Pulmonary artery endothelial cell (primary cell): ENCODE measurements at regions not wholly inside any gene's neighbourhood (a gene's known extent, or its start where the extent isn't known, plus 50 kb on each side); places are given as distances from the start of the nearest gene placed in this dataset.
A peak's percentile ranks its signal among the peaks of the same experiment; 100 is the strongest.
"Not testable (repeated sequence)": the region's sequence is repeated elsewhere in the genome, so short reads cannot be mapped to it uniquely, and the experiment has no call there.

Experiments
- DNase-seq: peaks from one replicate; pipeline ENCODE4 v3.0.0-alpha.2; 2011; ENCODE audit warnings: low read depth, low spot score

DNA sequence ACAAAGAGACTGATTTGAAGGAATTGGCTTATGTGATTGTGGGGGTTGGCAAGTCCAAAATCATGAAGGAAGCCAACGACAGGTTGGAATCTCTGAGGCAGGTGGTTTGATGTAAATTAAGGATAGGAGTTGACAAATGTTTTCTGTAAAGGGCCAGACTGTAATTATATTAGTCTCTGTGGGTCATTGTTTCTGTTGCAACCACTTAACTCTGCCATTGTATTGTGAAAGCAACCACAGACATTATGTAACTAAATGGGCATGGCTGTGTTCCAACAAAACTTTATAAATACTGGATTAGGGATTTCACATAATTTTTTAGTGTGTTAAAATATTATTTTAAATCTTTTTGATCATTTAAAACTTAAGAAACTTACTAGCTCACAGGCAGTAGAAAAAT, 199.2 kb upstream of the MYLIP start:
- no peak for DNase-seq

DNA sequence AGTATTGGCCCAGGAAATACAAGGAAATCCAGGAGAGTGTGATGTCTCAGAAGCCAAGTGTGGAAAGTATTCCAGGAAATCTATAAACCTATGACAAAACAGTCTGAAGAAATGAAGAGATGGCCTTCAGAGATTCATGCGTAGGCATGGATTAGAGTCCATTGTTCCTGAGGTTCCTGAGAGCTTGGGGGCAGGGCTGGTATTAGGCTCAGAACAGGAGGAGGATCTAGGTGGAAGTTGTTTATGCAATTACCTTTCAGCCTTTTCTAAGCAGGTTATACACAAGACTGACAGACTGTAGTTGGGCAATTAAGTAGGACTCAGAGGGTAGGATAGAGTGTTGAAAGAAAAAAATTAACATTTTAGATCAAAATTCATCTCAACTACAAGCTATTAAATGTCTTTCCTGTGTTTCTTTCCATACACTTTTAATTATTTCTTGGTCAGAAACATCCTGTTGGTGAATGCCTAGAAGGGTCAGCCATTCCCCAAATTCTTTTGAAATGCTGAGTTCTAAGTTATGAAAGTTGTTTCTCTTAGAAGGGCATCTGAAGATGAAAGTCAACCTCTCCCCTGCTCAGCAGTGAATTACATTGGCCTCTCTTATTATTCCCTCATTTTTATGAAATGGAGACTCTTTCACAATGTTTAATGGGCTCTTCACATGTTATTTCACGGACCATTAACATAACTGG, 201.2 kb upstream of the MYLIP start:
- no peak for DNase-seq

DNA sequence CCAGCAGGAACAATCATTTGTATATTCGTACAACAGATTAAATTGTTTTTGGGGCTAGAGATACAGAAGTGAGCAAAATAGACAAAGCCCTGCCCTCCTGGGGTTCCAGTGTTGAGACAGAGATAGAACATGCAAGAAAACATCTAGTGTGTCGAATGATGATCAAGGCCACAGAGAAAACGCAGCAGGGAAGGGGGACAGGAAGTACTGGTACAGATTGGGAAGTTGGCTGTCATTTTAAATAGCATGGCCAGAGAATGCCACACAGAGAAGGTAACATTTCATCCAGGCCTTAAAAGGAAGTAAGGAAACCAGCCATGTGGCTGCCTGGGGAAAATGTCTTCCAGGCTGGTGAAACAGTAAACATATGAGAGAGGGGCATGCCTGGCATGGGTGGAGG, 202.6 kb upstream of the MYLIP start:
- no peak for DNase-seq

DNA sequence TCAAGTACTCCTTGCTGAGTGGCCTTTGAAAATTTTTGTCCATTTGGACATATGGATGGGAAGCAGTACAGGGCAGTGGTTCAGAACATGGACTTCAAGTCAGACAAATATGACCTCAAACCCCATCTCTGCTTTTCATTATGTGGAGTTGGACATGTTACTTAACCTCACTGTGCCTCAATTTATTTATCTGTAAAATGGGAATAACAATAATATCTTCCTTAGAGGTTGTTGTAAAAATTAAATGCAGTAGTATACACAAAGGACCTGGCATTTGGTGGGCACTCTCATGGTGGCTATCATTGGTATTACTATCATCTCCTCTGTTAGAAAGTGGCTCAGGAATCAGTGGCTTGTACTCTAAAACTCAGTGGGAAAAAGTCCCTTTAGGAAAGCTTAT, 204.0 kb upstream of the MYLIP start:
- no peak for DNase-seq

DNA sequence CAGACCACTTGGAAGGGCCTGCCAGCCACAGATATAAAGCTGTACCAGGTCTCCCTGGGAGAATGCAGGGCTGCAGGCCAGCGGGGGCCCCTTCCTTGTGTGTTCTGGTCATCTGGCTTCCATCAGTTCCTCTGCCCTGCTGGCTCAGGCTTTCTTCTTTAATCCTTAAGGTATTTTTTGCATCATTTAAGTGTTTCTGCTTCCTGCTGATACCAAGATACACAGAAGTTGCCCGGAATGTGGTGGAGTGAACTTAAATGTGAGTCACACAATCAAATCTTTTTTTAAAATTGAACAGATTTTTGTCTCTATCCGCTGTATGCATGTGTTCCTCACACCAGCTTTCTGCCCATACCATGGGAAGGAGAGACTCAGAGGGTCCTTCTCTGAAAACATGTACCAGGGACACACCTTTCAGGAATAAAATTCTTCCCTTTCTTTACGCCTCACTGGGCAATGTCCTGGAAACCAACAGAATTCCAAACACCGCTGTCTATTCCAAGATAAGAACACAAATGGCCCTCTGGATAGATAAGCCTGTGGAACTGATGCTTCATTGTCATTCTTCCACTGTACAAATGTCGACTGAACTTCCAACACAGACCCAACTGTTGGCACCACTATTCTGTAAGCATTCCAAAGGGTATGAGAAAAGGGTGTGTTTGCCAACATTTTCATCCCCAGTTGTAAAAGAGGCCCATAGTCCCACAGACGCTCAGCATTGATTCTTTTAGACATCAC, 206.2 kb upstream of the MYLIP start:
- peak; percentile 99 for DNase-seq

DNA sequence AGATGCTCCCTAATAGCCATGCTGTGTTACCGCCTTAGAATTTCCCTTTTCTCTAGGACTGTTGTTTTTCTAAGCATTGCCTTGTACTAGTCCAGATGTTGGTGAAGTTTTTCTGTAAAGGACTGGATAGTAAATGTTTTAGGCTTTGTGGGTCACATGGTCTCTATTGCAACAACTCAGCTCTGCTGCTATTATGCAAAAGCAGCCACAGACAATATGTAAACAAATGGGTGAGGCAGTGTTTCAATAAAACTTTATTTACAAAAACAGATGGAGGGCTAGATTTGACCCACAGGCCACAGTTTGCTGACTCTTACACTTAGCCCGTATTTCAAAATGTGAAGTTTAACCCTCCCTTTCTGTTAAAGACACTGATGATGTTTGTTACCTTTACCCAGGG, 207.6 kb upstream of the MYLIP start:
- no peak for DNase-seq

DNA sequence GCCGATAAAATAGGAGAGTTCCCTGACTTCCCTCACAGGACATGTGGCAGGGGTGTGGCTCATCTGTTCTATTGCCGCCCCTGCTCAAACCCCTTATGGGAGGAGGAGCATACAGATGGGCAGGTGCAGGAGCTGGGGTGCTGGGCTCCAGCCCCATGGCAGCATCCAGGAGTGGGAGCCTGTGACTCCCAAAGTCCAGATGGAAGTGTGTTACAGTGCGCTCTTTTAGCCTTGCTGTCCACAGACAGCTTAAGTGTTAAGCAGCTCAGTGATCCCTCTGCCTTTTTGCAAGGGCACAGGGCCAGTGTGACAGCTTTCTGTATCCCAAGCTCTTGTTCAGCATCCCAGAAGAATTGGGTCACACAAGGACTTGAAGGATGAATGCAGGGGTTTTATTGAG, 212.3 kb upstream of the MYLIP start:
- no peak for DNase-seq

DNA sequence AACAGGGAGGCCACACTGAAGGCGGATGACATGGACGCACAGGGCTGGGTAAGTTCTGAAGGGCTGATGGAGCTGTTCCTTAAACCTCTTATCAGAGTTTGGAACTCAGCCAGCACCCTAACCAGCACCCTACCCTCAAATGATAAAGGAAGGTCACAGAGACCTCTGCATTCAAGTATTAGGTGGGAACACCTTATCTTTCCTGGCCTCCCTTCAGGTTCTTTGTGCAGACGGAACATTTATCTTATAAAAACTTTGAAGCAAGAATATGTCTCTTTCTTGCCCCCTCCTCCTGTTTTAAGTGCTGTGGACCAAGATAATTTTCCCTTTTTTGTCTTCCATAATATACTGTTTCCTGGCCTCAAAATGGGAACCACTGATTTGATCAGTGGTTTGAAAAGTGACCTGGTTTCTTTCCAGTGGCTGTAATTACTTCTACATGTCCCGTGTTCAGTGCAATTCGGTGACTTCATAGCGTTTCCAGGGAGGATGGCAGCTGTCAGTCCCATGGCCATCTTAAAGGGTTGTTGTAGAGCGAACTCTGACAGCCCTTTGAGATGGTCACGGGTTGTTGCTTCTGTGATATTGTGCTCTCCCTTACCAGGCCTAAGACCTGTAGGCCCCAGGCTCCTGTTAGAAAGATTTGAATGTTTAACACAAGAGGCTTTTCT, 213.2 kb upstream of the MYLIP start:
- no peak for DNase-seq

DNA sequence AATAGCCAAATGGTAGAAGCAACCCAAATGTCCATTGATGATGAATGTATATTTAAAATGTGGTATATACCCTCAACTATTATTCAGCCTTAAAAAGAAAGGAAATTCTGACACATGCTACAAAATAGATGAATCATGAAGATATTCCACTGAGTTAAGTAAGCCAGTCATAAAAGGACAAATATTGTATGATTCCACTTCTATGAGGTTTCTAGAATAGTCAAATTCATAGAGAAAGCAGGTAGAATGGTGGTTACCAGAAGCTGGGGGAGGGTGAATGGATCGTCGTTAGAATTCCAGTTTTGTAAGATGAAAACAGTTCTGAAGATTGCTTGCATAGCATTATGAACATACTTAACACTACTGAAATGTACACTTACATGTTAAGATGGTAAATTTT, 214.3 kb upstream of the MYLIP start:
- no peak for DNase-seq

DNA sequence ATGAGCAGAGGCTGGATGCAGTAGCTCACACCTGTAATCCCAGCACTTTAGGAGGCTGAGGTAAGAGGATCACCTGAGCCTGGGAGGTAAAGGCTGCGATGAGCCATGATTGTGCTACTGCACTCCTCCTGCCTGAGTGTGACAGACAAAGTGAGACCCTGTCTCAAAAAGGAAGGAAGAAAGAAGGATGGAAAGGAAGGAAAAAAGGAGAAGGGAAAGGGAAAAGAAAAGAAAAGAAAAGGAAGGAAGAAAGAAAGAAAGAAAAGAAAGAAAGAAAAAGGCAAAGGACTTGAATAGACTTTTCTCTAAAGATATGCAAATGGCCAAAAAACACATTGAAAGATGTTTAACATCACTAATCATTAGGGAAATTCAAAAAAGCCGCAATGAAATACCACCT, 215.3 kb upstream of the MYLIP start:
- no peak for DNase-seq

DNA sequence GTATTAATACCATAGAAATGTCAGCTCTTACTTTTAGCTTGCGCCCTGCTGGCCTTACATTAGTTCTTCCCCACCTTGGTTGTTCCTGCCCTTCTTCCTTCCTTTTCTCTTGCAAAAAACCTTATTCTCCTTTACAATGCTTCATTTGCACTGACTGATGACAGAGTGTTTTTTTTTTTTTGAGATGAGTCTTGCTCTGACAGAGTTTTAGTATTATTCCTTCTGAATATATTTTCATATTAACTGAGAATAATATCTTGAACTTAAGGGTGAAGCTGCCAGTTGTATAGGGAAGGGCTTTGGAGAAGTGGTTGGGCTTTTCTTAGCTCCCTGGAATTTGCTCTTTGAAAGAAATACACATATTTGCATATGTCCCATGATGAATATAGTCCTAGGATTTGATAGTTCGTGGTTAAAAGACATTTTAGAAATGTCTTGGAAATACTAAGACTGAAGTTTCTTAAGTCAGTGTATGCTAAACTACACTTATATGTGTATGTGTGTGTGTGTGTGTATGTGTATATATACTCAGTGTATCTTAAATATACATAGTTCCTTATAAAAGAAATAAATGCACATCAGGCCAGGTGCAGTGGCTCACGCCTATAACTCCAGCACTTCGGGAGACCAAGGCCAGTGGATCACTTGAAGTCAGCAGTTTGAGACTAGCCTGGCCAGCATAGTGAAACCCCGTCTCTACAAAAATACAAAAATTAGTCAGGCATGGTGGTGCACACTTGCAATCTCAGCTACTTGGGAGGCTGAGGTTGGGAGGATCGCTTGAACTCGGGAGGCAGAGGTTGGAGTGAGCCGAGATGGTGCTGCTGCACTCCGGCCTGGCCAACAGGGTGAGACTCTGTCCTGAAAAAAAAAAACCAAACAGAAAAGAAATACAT, 216.1 kb upstream of the MYLIP start:
- DNase-seq, result no peak

DNA sequence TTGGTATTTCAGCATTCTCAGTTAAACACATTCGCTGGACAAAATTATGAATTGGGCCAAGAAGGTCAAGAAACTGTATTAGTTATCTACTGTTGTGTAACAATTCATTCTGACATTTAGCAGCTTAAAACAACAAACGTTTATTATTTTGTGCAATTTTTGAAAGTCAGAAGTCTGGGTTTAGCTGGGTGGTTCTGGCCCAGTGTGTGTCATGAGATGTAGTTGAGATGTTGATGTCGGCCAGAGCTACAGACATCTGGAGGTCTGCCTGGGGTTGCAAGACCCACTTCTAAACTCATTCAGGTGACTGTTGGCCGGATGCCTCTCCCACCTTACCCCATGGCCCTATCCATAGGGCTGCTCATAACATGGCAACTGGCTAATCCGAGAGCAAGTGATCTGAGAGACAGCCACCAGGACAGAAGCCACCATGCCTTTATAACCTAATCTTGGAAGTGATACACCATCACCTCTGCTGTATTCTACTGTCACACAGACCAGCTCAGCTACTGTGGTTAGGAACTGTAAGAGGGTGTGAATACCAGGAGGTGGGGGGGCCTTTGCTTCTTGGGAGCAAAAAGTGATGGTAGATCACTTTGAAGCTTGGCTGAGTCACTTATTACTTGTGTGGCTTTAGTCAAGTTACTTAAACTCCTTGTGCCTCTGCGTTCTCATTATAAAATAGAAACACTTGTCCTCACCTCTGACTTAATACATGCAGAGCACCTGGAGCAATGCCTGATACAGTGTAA, 217.0 kb upstream of the MYLIP start:
- no peak for DNase-seq

DNA sequence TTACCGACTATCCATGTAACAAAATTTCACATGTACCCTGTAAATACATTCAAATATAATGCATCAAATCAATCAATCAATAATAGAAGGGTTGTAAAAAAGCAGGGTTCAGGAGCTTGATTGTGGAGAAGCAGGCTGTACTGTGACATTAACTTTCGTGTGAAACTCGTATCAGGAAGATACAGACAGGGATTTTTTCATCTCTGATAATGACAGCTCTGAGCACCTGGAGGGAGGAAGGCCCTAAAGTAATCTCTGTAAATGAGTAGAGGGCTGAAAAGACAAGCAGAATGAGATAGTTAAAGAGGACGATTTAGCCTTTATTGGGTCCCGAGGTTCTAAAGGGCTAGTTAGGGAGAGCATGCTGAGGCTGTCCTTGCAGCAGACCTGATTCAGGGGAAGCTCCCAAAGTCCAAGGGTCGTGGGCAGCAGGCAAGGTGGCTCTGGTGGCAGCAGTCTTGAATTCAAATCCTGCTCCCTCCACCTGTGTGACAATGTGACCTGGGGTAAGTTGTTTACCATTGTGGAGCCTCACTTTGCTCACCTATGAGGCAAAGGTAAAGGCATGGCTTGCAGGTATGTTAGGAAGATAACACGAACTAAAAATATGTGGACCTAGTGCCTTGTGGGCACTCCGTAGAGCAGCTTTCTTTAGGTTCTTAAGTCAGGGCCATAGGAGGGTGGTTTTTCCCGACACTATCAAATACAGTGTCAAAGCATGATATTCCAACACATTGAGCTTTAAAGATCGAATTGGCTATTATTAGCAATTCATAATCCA, 219.4 kb upstream of the MYLIP start:
- DNase-seq, result no peak

DNA sequence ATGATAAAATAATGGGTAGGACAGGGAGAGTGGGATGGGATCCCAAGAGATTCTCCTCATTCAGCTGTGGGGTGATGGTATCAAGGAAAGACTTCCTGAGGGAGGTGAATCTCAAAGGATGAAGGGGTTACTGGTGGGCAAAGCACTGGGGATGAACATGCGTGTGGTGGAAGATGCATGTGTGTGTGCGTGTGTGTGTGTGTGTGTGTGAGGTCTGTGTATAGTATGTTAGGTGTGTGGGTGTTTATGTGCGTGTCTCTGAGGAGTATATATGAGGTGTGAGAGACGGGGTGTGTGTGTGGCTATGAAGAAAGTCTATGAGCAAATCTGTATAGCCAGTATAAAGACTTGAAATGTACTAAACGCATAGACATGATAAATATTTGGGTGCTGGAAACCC, 220.0 kb upstream of the MYLIP start:
- no peak for DNase-seq

DNA sequence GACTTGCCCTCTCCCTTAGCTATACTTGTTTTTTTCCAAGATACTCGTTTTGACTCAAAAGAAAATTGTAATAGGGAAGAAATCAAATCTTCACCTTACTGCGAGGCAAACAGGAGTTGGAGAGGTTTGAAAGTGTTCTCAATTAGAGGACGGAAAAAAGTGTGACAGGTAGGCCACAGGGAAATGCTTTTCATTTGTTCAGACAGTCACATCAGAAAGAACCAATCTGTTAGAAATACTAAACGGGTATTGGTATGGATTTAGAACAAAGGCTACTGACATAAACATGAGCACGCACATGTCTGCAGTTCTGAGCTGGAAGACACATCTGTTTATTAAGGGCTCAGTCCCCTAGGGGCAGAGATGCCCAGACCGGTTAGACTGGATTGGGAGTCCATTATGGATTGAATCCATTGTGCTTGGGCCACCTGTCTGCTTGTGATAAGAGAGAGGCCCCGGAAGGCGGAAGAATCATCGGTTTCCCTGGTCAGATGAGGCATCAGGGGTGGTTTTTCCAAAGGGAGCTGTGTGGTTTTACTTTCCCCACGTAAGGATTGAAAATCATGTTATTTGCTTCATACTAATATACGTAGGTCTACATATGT, 220.9 kb upstream of the MYLIP start:
- DNase-seq, result no peak

DNA sequence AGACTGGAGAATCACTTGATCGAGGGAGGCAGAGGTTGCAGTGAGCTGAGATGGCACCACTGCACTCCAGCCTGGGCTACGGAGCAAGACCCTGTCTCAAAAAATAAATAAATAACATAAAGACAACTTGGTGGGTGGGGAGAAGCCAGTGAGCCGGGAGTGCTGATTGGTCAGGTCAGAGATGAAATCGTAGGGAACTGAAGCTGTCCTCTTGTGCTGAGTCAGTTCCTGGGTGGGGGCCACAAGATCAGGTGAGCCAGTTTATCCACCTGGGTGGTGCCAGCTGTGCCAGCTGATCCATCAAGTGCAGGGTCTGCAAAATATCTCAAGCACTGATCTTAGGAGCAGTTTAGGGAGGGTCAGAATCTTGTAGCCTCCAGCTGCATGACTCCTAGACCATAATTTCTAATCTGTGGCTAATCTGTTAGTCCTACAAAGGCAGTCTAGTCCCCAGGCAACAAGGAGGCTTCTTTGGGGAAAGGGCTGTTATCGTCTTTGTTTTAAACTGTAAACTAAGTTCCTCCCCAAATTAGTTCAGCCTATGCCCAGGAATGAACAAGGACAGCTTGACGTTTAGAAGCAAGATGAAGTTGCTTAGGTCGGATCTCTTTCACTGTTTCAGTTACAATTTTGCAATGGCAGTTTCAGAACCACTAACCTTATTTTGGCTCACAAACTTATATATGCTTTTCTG, 221.5 kb upstream of the MYLIP start:
- DNase-seq, result not testable (repeated sequence)

DNA sequence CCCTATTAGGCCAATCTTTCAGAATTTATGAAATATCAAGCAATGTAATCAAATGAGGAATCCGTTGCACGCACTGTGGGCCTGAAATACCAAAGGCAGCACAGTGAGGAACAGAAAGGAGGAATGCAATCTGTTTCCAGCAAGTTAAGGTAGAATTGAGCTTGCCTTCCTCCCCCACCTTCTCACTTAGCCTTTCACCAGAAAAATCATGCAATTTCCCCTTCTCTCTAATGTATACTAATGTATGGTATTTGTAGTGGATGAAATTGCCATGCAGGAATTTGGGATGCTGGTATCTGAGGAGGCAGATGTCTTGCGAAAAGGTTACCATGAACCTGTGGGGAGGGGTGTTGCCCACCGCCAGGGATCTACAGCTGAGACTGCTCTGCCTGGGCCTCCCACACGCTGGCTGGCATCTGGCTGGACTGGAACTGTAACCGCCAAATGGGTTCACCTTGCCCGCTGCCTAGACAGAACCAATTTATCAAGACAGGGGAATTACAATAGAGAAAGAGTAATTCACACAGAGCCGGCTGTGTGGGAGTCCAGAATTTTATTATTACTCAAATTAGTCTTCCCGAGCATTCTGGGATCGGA, 222.4 kb upstream of the MYLIP start:
- DNase-seq, result no peak

DNA sequence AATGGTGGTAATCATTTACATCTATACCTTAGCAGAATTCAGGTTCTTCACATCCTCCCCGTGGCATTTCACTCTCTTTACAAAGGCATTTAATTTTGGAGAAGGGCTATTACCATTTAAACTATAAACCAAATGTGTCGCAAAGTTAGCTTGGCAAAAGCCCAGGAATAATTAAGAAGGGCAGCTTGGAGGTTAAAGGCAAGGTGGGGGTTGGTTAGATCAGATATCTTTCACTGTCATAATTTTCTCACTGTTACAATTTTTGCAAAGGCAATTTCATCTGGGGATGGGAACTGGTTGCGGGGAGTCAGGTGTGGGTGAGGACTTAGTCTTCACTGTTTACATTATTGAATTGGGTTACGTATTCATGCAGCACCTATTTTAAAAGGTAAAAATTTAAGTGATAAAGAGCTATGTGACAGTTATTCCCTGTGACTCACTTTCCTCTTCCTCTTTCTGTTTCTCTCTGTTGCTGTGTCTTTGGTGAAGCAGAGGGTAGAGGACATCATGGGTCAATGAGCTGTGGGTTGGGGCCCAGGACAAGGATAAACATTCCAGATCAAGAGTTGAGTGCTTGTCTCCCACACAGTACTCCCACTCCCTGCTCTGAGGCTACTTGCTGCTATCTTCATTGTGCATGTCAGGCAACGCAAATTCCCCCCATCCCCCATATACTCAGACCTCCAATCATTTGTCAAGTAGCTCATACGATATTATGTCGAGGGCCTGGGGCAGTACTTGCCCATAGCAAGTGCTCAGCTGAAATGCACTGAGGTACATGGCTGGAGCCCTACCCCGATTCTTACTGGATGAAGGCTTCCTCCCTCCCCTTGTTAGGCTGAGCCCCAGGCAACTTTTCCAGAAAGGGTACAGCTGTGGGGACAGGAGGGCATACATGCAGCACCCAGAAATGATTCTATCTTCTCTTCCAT, 223.1 kb upstream of the MYLIP start:
- no peak for DNase-seq
